Endothelial cell of umbilical vein (primary cell): ENCODE measurements at regions not wholly inside any gene's neighbourhood (a gene's known extent, or its start where the extent isn't known, plus 50 kb on each side); places are given as distances from the start of the nearest gene placed in this dataset.

ENCODE experiments used
- BruUV-seq: library from RNA; stranded (reverse); fragments of 400-500 nt; replicated peaks from 2 replicates; lab custom pipeline; 2021; lab: Mats Ljungman, UMichigan
- CTCF ChIA-PET: fragments of 300-600, 350-600 bp; sonication (Branson Sonifier 250); formaldehyde crosslinking; loops from one replicate; lab custom pipeline; 2021; ENCODE audit warnings: antibody characterized with exemption, inconsistent platforms; lab: Charles Lee
- POLR2A ChIA-PET: fragments of 300-600, 350-600 bp; sonication (Branson Sonifier 250); formaldehyde crosslinking; loops from one replicate; lab custom pipeline; 2021; ENCODE audit warnings: antibody characterized with exemption, inconsistent platforms; lab: Charles Lee
- DNase-seq: peaks from one replicate; pipeline ENCODE4 v3.0.0-alpha.2; 2011; ENCODE audit warnings: low read depth, low spot score
- FAIRE-seq: peaks from 2 replicates; lab custom pipeline; 2011; peaks lifted over from hg19 to GRCh38; lab: Jason Lieb, UNC
- H2AFZ ChIP-seq: 2 replicates; pipeline ENCODE4 v1.6.0; 2012; ENCODE audit warnings: low read depth, low read length, control low read depth, inconsistent platforms
- H3K27ac ChIP-seq: 2 replicates; pipeline ENCODE4 v1.5.1; 2011; ENCODE audit warnings: low read depth, mild to moderate bottlenecking, control low read depth, low read length, moderate library complexity; ENCODE audit not compliant: insufficient read depth
- H3K27me3 ChIP-seq, 2 experiments: 2 replicates each; pipeline versions ENCODE4 v1.6.0 to v1.6.1; 2011; ENCODE audit warnings: low read length in 2 of 2, mixed read lengths in 1 of 2; ENCODE audit not compliant: control insufficient read depth in 2 of 2, insufficient read depth in 2 of 2
- H3K36me3 ChIP-seq, 2 experiments: 2 replicates in 1 of 2; 3 replicates in 1 of 2; pipeline ENCODE4 v1.5.1; 2011; ENCODE audit warnings: low read length in 2 of 2, mild to moderate bottlenecking in 1 of 2, moderate library complexity in 1 of 2; ENCODE audit not compliant: control insufficient read depth in 2 of 2, insufficient read depth in 2 of 2; ENCODE audit errors: extremely low read depth in 1 of 2
- H3K4me1 ChIP-seq: 3 replicates; pipeline ENCODE4 v1.5.1; 2011; ENCODE audit warnings: mild to moderate bottlenecking, low read length; ENCODE audit not compliant: control insufficient read depth, insufficient read depth; ENCODE audit errors: extremely low read depth
- H3K4me2 ChIP-seq: 2 replicates; pipeline ENCODE4 v1.6.1; 2011; ENCODE audit warnings: low read length, control low read depth, mixed read lengths; ENCODE audit not compliant: insufficient read depth
- H3K4me3 ChIP-seq, 3 experiments: fragments of 200-600 bp in 1 of 3; sonication (generic), shearing (Covaris generic) in 1 of 3; replicated peaks in 1 of 3; 2 replicates each; pipeline ENCODE4 v1.5.1; 2011 to 2016; ENCODE audit warnings: control low read depth in 3 of 3, low read length in 3 of 3, mild to moderate bottlenecking in 2 of 3, inconsistent platforms in 1 of 3, low read depth in 1 of 3, moderate library complexity in 1 of 3; ENCODE audit not compliant: insufficient read depth in 1 of 3
- H3K79me2 ChIP-seq: 2 replicates; pipeline ENCODE4 v1.6.0; 2012; ENCODE audit warnings: low read length, inconsistent platforms; ENCODE audit not compliant: control insufficient read depth, insufficient read depth
- H3K9ac ChIP-seq: replicated peaks from 2 replicates; pipeline ENCODE3; 2011; ENCODE audit warnings: low read length, control low read depth; ENCODE audit not compliant: insufficient read depth; ENCODE audit errors: extremely low read depth
- H3K9me1 ChIP-seq: replicated peaks from 3 replicates; pipeline ENCODE4 v1.6.0; 2011; ENCODE audit warnings: mild to moderate bottlenecking, low read length; ENCODE audit not compliant: control insufficient read depth, insufficient read depth; ENCODE audit errors: extremely low read depth
- H3K9me3 ChIP-seq: replicated peaks from 2 replicates; pipeline ENCODE4 v1.5.1; 2012; ENCODE audit warnings: low read length, inconsistent platforms; ENCODE audit not compliant: control insufficient read depth, insufficient read depth
- H4K20me1 ChIP-seq: replicated peaks from 2 replicates; pipeline ENCODE3; 2011; ENCODE audit warnings: mild to moderate bottlenecking, low read length; ENCODE audit not compliant: control insufficient read depth, insufficient read depth; ENCODE audit errors: extremely low read depth
- CTCF ChIP-seq, 2 donors: IDR thresholded peaks; 1 replicate in 1 of 2; 2 replicates in 1 of 2; pipeline ENCODE4 v1.5.1; 2011; ENCODE audit warnings: low read length in 2 of 2, mild to moderate bottlenecking in 2 of 2, moderate library complexity in 2 of 2, control low read depth in 1 of 2, inconsistent platforms in 1 of 2, low read depth in 1 of 2; ENCODE audit not compliant: insufficient read depth in 1 of 2; ENCODE audit errors: extremely low read depth in 1 of 2
- EZH2 ChIP-seq: IDR thresholded peaks from 2 replicates; pipeline ENCODE4 v1.6.1; 2012; ENCODE audit warnings: borderline replicate concordance, low read depth, mild to moderate bottlenecking, moderate library complexity, low read length, inconsistent platforms; ENCODE audit not compliant: severe bottlenecking
- FOS ChIP-seq: IDR thresholded peaks from 2 replicates; pipeline ENCODE4 v1.6.1; 2011; ENCODE audit warnings: mild to moderate bottlenecking, low read length, moderate library complexity, borderline replicate concordance; ENCODE audit not compliant: insufficient read depth
- GATA2 ChIP-seq: IDR thresholded peaks from 2 replicates; pipeline ENCODE4 v1.7.0; 2011; ENCODE audit warnings: low read depth, mild to moderate bottlenecking, moderate library complexity, mixed read lengths, low read length; ENCODE audit not compliant: insufficient read length, insufficient read depth
- JUN ChIP-seq: IDR thresholded peaks from 2 replicates; pipeline ENCODE4 v1.6.1; 2011; ENCODE audit warnings: borderline replicate concordance, low read depth; ENCODE audit not compliant: insufficient read length, insufficient read depth
- MAX ChIP-seq: IDR thresholded peaks from 2 replicates; pipeline ENCODE4 v1.6.1; 2011; ENCODE audit not compliant: insufficient read depth, insufficient read length
- MYC ChIP-seq: IDR thresholded peaks from one replicate; pipeline ENCODE4 v1.6.1; 2011; ENCODE audit warnings: mild to moderate bottlenecking, low read depth, low read length
- POLR2A ChIP-seq: IDR thresholded peaks from 2 replicates; pipeline ENCODE4 v1.6.1; 2012; ENCODE audit warnings: low read depth, mild to moderate bottlenecking, control low read depth, low read length
- POLR2AphosphoS5 ChIP-seq: IDR thresholded peaks from 2 replicates; pipeline ENCODE4 v1.6.1; 2012; ENCODE audit warnings: low read depth, mild to moderate bottlenecking, control low read depth, low read length, moderate library complexity; ENCODE audit not compliant: insufficient read depth
- dilution Hi-C: fragments of 300-500 bp; cut with MboI; formaldehyde crosslinking; loops from one replicate; pipeline ENCODE4 v1.15.0; 2019; ENCODE audit warnings: low sequenced_read_pairs; ENCODE audit not compliant: extremely low pct_ligation_motif_present
- intact Hi-C: fragments of 100-400 bp; cut with micrococcal nuclease; formaldehyde crosslinking; loops from one replicate; pipeline ENCODE4 v1.10.0; 2022

- Histone ChIP-seq H3K4me2 (no peak overlapping the region), H3K27me3 (peaks cover 2 to 14% of the 10 kb centered on the region in 2 experiments), H3K9me3 (no peaks in the 10 kb centered on the region), H3K4me3 (no peak overlapping the region), H4K20me1 (no peaks in the 10 kb centered on the region), H3K36me3 (no peaks in the 10 kb centered on the region), H2AFZ (no peak overlapping the region), H3K79me2 (no peaks in the 10 kb centered on the region), H3K9me1 (no peaks in the 10 kb centered on the region), H3K4me1 (no peaks in the 10 kb centered on the region), H3K9ac (no peak overlapping the region), H3K27ac (no peak overlapping the region)
- intact Hi-C loops = no loop called here
- BruUV-seq = no TSS peak
- CTCF ChIA-PET = interaction anchor here (1.2 kb wide), 1 partner anchor 22 kb away, joined by 4 read pairs; no protein-coding TSS in a partner anchor
- POLR2A ChIA-PET = no interaction called here
- FAIRE-seq (no peak), DNase-seq (no peak)
- dilution Hi-C loops = no loop called here
- TF ChIP-seq MAX (no peak), JUN (no peak), FOS (no peak), POLR2AphosphoS5 (no peak), POLR2A (no peak), CTCF (IDR thresholded peaks at IDR 0.05; ENCODE audit: extremely low read depth in 1 of 2, insufficient read depth in 1 of 2, low read depth in 1 of 2, low read length in 2 of 2) (no peak), GATA2 (no peak), EZH2 (no peak), MYC (no peak)
Measured at GRCh38 chr9:16289639-16290038, 580.8 kb downstream of the BNC2 start.
